HepG2 (cell line): ENCODE measurements at regions not wholly inside any gene's neighbourhood (a gene's known extent, or its start where the extent isn't known, plus 50 kb on each side); places are given as distances from the start of the nearest gene placed in this dataset.

Experiments
- NR2F1 ChIP-seq, 2 experiments: fragments of 450-650 bp in 1 of 2; formaldehyde crosslinking in 1 of 2; IDR thresholded peaks; 2 replicates each; pipeline versions ENCODE4 v1.5.0 to v1.6.1; 2016 to 2020; ENCODE audit warnings: mild to moderate bottlenecking in 1 of 2, missing compliant biosample characterization in 1 of 2, missing genetic modification reagents in 1 of 2, moderate library complexity in 1 of 2
- NR2F6 ChIP-seq, 2 experiments: IDR thresholded peaks; 2 replicates each; pipeline ENCODE4 v1.6.1; 2016; ENCODE audit warnings: antibody characterized with exemption in 1 of 2, mild to moderate bottlenecking in 1 of 2
- SMARCC2 ChIP-seq: fragments of 450-650 bp; IDR thresholded peaks from 2 replicates; pipeline ENCODE4 v1.6.1; 2017; ENCODE audit warnings: antibody characterized with exemption, mild to moderate bottlenecking
- TARDBP ChIP-seq: sonication (generic); formaldehyde crosslinking; IDR thresholded peaks from 2 replicates; pipeline ENCODE4 v1.8.0; 2022; ENCODE audit warnings: mild to moderate bottlenecking, missing genetic modification reagents
- ZFY ChIP-seq: sonication (generic); formaldehyde crosslinking; IDR thresholded peaks from 2 replicates; pipeline ENCODE4 v1.4.0; 2020; ENCODE audit warnings: missing genetic modification reagents
- TF ChIP-seq, protein P1 (sequence below): IDR thresholded peaks from 2 replicates; pipeline ENCODE4 v1.6.1; 2016; ENCODE audit warnings: control low read depth

- TF ChIP-seq SMARCC2, result no peak
- TF ChIP-seq TARDBP, result no peak
- TF ChIP-seq NR2F6 (IDR thresholded peaks at IDR 0.05), result no peak
- TF ChIP-seq NR2F6 (CRISPR knock-in tag; IDR thresholded peaks at IDR 0.05), result no peak
- no peak for TF ChIP-seq ZFY (CRISPR knock-in tag)
- TF ChIP-seq NR2F1 (CRISPR knock-in tag; IDR thresholded peaks at IDR 0.05), result no peak
- TF ChIP-seq, protein P1, sequence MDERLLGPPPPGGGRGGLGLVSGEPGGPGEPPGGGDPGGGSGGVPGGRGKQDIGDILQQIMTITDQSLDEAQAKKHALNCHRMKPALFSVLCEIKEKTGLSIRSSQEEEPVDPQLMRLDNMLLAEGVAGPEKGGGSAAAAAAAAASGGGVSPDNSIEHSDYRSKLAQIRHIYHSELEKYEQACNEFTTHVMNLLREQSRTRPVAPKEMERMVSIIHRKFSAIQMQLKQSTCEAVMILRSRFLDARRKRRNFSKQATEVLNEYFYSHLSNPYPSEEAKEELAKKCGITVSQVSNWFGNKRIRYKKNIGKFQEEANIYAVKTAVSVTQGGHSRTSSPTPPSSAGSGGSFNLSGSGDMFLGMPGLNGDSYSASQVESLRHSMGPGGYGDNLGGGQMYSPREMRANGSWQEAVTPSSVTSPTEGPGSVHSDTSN (CRISPR knock-in tag), result no peak
Measured at GRCh38 chrX:51151734-51152133, 180.9 kb upstream of the NUDT10 start.
